Panc1 (cell line): ENCODE measurements at regions not wholly inside any gene's neighbourhood (a gene's known extent, or its start where the extent isn't known, plus 50 kb on each side); places are given as distances from the start of the nearest gene placed in this dataset.

Experiments used
- ATAC-seq: fragments of 200-7000 bp; cut with Tn5 transposase; 2 replicates; pipeline ENCODE4 v1.9.1; 2020; ENCODE audit warnings: mild to moderate bottlenecking, moderate library complexity
- BruUV-seq: library from RNA; stranded (reverse); fragments of 400-500 nt; replicated peaks from 2 replicates; lab custom pipeline; 2021; lab: Mats Ljungman, UMichigan
- CTCF ChIA-PET: fragments of 300-600 bp; sonication (Branson Sonifier 250); formaldehyde crosslinking; loops from one replicate; lab custom pipeline; 2022; ENCODE audit warnings: antibody characterized with exemption; lab: Charles Lee
- POLR2A ChIA-PET: fragments of 300-600 bp; sonication (Branson Sonifier 250); formaldehyde crosslinking; loops from one replicate; lab custom pipeline; 2022; ENCODE audit warnings: antibody characterized with exemption; lab: Charles Lee
- DNase-seq: peaks from one replicate; pipeline ENCODE4 v3.0.0-alpha.2; 2010; ENCODE audit warnings: low read depth, low spot score
- H3K27ac ChIP-seq: 2 replicates; pipeline ENCODE4 v1.5.1; 2011; ENCODE audit warnings: mild to moderate bottlenecking, low read length, inconsistent platforms
- H3K27me3 ChIP-seq: fragments of 200-500 bp; sonication (Bioruptor generic); 2 replicates; pipeline ENCODE4 v1.6.0; 2014; ENCODE audit warnings: low read length, inconsistent platforms; ENCODE audit not compliant: control insufficient read depth, insufficient read depth
- H3K36me3 ChIP-seq: fragments of 200-500 bp; sonication (Bioruptor generic); 2 replicates; pipeline ENCODE4 v1.5.1; 2014; ENCODE audit warnings: inconsistent platforms, mild to moderate bottlenecking, low read length, moderate library complexity; ENCODE audit not compliant: control insufficient read depth, insufficient read depth
- H3K4me1 ChIP-seq: 2 replicates; pipeline ENCODE4 v1.5.1; 2011; ENCODE audit warnings: inconsistent platforms, mild to moderate bottlenecking, low read length, moderate library complexity; ENCODE audit not compliant: control insufficient read depth, insufficient read depth
- H3K4me3 ChIP-seq, 2 experiments: 2 replicates each; pipeline ENCODE4 v1.5.1; 2011 to 2012; ENCODE audit warnings: low read depth in 2 of 2, low read length in 2 of 2, mild to moderate bottlenecking in 2 of 2, inconsistent platforms in 1 of 2, moderate library complexity in 1 of 2
- H3K9me3 ChIP-seq: fragments of 200-500 bp; sonication (Bioruptor generic); 2 replicates; pipeline ENCODE4 v1.5.1; 2014; ENCODE audit warnings: low read depth, mild to moderate bottlenecking, inconsistent platforms, low read length, moderate library complexity; ENCODE audit not compliant: control insufficient read depth, insufficient read depth
- CTCF ChIP-seq: fragments of 450-650 bp; IDR thresholded peaks from 2 replicates; pipeline ENCODE4 v1.5.1; 2017; ENCODE audit warnings: mild to moderate bottlenecking
- POLR2AphosphoS5 ChIP-seq: IDR thresholded peaks from 2 replicates; pipeline ENCODE4 v1.6.1; 2012; ENCODE audit warnings: mild to moderate bottlenecking, low read depth, low read length, moderate library complexity
- REST ChIP-seq, 2 experiments: IDR thresholded peaks; 2 replicates each; pipeline ENCODE4 v1.6.1; 2011 to 2012; ENCODE audit warnings: low read depth in 2 of 2, control low read depth in 1 of 2, low read length in 1 of 2, mild to moderate bottlenecking in 1 of 2, moderate library complexity in 1 of 2; ENCODE audit not compliant: insufficient read depth in 1 of 2
- SIN3A ChIP-seq: IDR thresholded peaks from 2 replicates; pipeline ENCODE4 v1.6.1; 2012; ENCODE audit warnings: low read depth, mild to moderate bottlenecking, low read length, moderate library complexity, borderline replicate concordance; ENCODE audit not compliant: insufficient read depth
- TCF7L2 ChIP-seq: IDR thresholded peaks from 2 replicates; pipeline ENCODE4 v1.6.1; 2011; ENCODE audit warnings: mild to moderate bottlenecking, low read depth, low read length, inconsistent platforms
- in situ Hi-C: cut with HindIII; loops from 2 replicates; pipeline ENCODE4 v1.10.0; 2016; ENCODE audit warnings: low sequenced_read_pairs, low pct_unique_long_range_greater_than_20kb
- intact Hi-C: fragments of 100-400 bp; cut with micrococcal nuclease; formaldehyde crosslinking; loops from one replicate; pipeline ENCODE4 v1.10.0; 2022; ENCODE audit not compliant: unreplicated experiment

- H3K4me1 ChIP-seq, result no peaks in the 10 kb centered on the region
- ChIA-PET POLR2A (no interaction called here), CTCF (no interaction called here)
- H3K9me3 ChIP-seq, result no peaks in the 10 kb centered on the region
- no peaks in the 10 kb centered on the region for H3K36me3 ChIP-seq
- H3K27me3 ChIP-seq, result no peaks in the 10 kb centered on the region
- intact Hi-C loops, result no loop called here
- ATAC-seq (no peak), DNase-seq (no peak)
- in situ Hi-C loops, result no loop called here
- no TSS peak for BruUV-seq
- TF ChIP-seq POLR2AphosphoS5 (no peak), CTCF (no peak), REST (IDR thresholded peaks at IDR 0.05; ENCODE audit: insufficient read depth in 1 of 2, low read depth in 2 of 2, low read length in 1 of 2) (no peak), TCF7L2 (no peak), SIN3A (no peak)
- no peak overlapping the region for H3K27ac ChIP-seq
- H3K4me3 ChIP-seq, result no peak overlapping the region
Measured at GRCh38 chr5:63812693-63813092, 149.6 kb downstream of the HTR1A start.

- TF ChIP-seq CTCF (no peak), POLR2AphosphoS5 (no peak), REST (IDR thresholded peaks at IDR 0.05; ENCODE audit: insufficient read depth in 1 of 2, low read depth in 2 of 2, low read length in 1 of 2) (no peak), SIN3A (no peak), TCF7L2 (no peak)
- Histone ChIP-seq H3K4me3 (no peak overlapping the region), H3K4me1 (no peaks in the 10 kb centered on the region), H3K27me3 (no peaks in the 10 kb centered on the region), H3K36me3 (no peaks in the 10 kb centered on the region), H3K27ac (no peak overlapping the region), H3K9me3 (no peaks in the 10 kb centered on the region)
- no TSS peak for BruUV-seq
- ChIA-PET CTCF (no interaction called here), POLR2A (no interaction called here)
- intact Hi-C loops, result no loop called here
- ATAC-seq, result no peak
- DNase-seq, result no peak
- in situ Hi-C loops, result no loop called here
Measured at GRCh38 chr5:63811961-63812360, 150.3 kb downstream of the HTR1A start.
